ENCODE measurements at regions not wholly inside any gene's neighbourhood (a gene's known extent, or its start where the extent isn't known, plus 50 kb on each side); places are given as distances from the start of the nearest gene placed in this dataset.
A peak's percentile ranks its signal among the peaks of the same experiment; 100 is the strongest.

- DNase-seq: no peak
These were observed 707.0 kb downstream of the SORCS1 start for GRCh38 chr10:106457522-106457921.

GRCh38 chr10:106454233-106454632 lies 710.3 kb downstream of the SORCS1 start:
- no peak for DNase-seq

- no peak for DNase-seq
These were observed 713.5 kb downstream of the SORCS1 start for GRCh38 chr10:106450966-106451365.

- no peak for DNase-seq
These were observed 717.6 kb downstream of the SORCS1 start for GRCh38 chr10:106446920-106447319.

- DNase-seq: no peak
These were observed 722.3 kb downstream of the SORCS1 start for GRCh38 chr10:106442223-106442622.

GRCh38 chr10:106440767-106441166 lies 723.7 kb downstream of the SORCS1 start:
- no peak for DNase-seq

GRCh38 chr10:106440355-106440754 lies 724.2 kb downstream of the SORCS1 start:
- DNase-seq: no peak

GRCh38 chr10:106439366-106439765 lies 725.1 kb downstream of the SORCS1 start:
- no peak for DNase-seq

- no peak for DNase-seq
These were observed 726.1 kb downstream of the SORCS1 start for GRCh38 chr10:106438386-106438785.

- no peak for DNase-seq
These were observed 728.3 kb downstream of the SORCS1 start for GRCh38 chr10:106436123-106436715.

GRCh38 chr10:106435081-106435480 lies 729.4 kb downstream of the SORCS1 start:
- DNase-seq: no peak

GRCh38 chr10:106424981-106425380 lies 739.5 kb downstream of the SORCS1 start:
- peak; percentile 63 for DNase-seq

- peak; percentile 94 for DNase-seq
These were observed 740.5 kb downstream of the SORCS1 start for GRCh38 chr10:106424054-106424453.

GRCh38 chr10:106410331-106410730 lies 754.2 kb downstream of the SORCS1 start:
- peak; percentile 40 for DNase-seq

GRCh38 chr10:106405141-106405540 lies 759.4 kb downstream of the SORCS1 start:
- DNase-seq: no peak

GRCh38 chr10:106402458-106402857 lies 762.0 kb downstream of the SORCS1 start:
- DNase-seq: no peak

- no peak for DNase-seq
These were observed 762.5 kb downstream of the SORCS1 start for GRCh38 chr10:106401967-106402366.

GRCh38 chr10:106401161-106401560 lies 763.3 kb downstream of the SORCS1 start:
- peak; percentile 47 for DNase-seq

GRCh38 chr10:106399112-106399511 lies 765.4 kb downstream of the SORCS1 start:
- no peak for DNase-seq

GRCh38 chr10:106396192-106396591 lies 768.3 kb downstream of the SORCS1 start:
- DNase-seq: no peak

GRCh38 chr10:106395041-106395749 lies 769.3 kb downstream of the SORCS1 start:
- DNase-seq: no peak

- DNase-seq: no peak
These were observed 771.7 kb downstream of the SORCS1 start for GRCh38 chr10:106392778-106393177.

- DNase-seq: peak; percentile 19
These were observed 777.4 kb downstream of the SORCS1 start for GRCh38 chr10:106387063-106387462.

GRCh38 chr10:106384496-106384895 lies 780.0 kb downstream of the SORCS1 start:
- DNase-seq: peak; percentile 6

Data from fibroblast of skin of back (primary cell).